Stimulated activated CD8-positive, alpha-beta memory T cell treated with anti-CD3 and anti-CD28 coated beads, Interleukin-15, amount 100 ng/mL, for 48 hours (primary cell): ENCODE measurements at regions not wholly inside any gene's neighbourhood (a gene's known extent, or its start where the extent isn't known, plus 50 kb on each side); places are given as distances from the start of the nearest gene placed in this dataset.
"Not testable (repeated sequence)": the region's sequence is repeated elsewhere in the genome, so short reads cannot be mapped to it uniquely, and the experiment has no call there.

ENCODE experiments used
- DNase-seq, 2 donors: peaks; one replicate each; pipeline ENCODE4 v3.0.0-alpha.2; 2020; ENCODE audit warnings: low read depth in 2 of 2

DNA sequence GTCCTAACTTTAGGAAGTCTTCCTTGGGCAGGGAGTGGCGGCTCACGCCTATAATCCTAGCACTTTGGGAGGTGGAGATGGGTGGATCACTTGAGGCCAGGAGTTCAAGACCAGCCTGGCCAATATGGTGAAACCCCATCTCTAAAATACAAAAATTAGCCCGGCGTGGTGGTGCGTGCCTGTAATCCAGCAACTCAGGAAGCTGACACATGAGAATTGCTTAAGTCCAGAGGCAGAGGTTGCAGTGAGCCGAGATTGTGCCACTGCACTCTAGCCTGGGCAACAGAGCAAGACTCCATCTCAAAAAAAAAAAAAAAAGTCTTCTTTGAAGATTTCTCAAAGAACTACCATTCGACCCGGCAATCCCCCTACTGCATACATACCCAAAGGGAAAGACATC, 50.0 kb upstream of the GPCPD1 start:
- DNase-seq = not testable (repeated sequence)
